ENCODE measurements at regions not wholly inside any gene's neighbourhood (a gene's known extent, or its start where the extent isn't known, plus 50 kb on each side); places are given as distances from the start of the nearest gene placed in this dataset.

DNA sequence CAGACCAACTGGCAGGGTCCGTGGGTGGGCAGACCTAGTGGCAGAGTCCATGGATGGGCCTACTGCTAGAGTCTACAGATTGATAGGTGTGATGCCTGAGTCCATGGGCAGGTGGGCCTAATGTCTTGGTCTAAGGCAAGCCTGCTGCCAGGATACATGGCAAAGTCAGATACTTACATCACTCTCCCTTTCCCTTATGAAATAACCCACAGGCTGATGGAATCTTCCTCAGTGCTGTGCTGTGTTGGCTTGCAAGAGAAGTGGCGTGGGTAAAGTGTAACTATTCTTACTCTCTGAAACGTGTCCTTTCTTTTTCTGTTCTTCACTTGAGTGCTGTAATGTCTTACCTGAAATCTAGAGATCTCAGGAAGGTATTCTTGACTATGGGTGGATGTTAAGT lies 67.3 kb upstream of the ADRB2 start:
- Histone ChIP-seq H4K20me1 (replicated peaks; ENCODE audit: control insufficient read depth, extremely low read depth, insufficient read depth, low read length) (no peaks in the 10 kb centered on the region), H3K4me3 (replicated peaks in 1 of 3; ENCODE audit: insufficient read depth in 1 of 3, low read depth in 1 of 3, low read length in 3 of 3) (no peak overlapping the region), H3K4me1 (ENCODE audit: control insufficient read depth, extremely low read depth, insufficient read depth, low read length) (no peaks in the 10 kb centered on the region), H3K36me3 (ENCODE audit: control insufficient read depth in 2 of 2, extremely low read depth in 1 of 2, insufficient read depth in 2 of 2, low read length in 2 of 2) (no peaks in the 10 kb centered on the region), H3K9ac (replicated peaks; ENCODE audit: extremely low read depth, insufficient read depth, low read length) (no peak overlapping the region), H2AFZ (ENCODE audit: low read depth, low read length) (no peak overlapping the region), H3K27ac (ENCODE audit: insufficient read depth, low read depth, low read length) (no peak overlapping the region), H3K9me1 (replicated peaks; ENCODE audit: control insufficient read depth, extremely low read depth, insufficient read depth, low read length) (no peaks in the 10 kb centered on the region), H3K9me3 (replicated peaks; ENCODE audit: control insufficient read depth, insufficient read depth, low read length) (no peaks in the 10 kb centered on the region), H3K4me2 (ENCODE audit: insufficient read depth, low read length) (no peak overlapping the region), H3K79me2 (ENCODE audit: control insufficient read depth, insufficient read depth, low read length) (no peaks in the 10 kb centered on the region), H3K27me3 (ENCODE audit: control insufficient read depth in 2 of 2, insufficient read depth in 2 of 2, low read length in 2 of 2) (no peaks in the 10 kb centered on the region)
- no TSS peak for BruUV-seq (replicated peaks)
- dilution Hi-C loops (cut with MboI; ENCODE audit: extremely low pct_ligation_motif_present, low sequenced_read_pairs) (loop anchor here (10.0 kb wide), 1 partner anchor 246 kb away; no protein-coding TSS in a partner anchor), intact Hi-C loops (cut with micrococcal nuclease) (no loop called here)
- FAIRE-seq (no peak), DNase-seq (ENCODE audit: low read depth, low spot score) (no peak)
- TF ChIP-seq GATA2 (IDR thresholded peaks at IDR 0.05; ENCODE audit: insufficient read depth, insufficient read length, low read depth, low read length): no peak
- TF ChIP-seq, protein P1, sequence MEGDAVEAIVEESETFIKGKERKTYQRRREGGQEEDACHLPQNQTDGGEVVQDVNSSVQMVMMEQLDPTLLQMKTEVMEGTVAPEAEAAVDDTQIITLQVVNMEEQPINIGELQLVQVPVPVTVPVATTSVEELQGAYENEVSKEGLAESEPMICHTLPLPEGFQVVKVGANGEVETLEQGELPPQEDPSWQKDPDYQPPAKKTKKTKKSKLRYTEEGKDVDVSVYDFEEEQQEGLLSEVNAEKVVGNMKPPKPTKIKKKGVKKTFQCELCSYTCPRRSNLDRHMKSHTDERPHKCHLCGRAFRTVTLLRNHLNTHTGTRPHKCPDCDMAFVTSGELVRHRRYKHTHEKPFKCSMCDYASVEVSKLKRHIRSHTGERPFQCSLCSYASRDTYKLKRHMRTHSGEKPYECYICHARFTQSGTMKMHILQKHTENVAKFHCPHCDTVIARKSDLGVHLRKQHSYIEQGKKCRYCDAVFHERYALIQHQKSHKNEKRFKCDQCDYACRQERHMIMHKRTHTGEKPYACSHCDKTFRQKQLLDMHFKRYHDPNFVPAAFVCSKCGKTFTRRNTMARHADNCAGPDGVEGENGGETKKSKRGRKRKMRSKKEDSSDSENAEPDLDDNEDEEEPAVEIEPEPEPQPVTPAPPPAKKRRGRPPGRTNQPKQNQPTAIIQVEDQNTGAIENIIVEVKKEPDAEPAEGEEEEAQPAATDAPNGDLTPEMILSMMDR (IDR thresholded peaks at IDR 0.05; ENCODE audit: extremely low read depth in 1 of 2, insufficient read depth in 1 of 2, low read depth in 1 of 2, low read length in 2 of 2): no peak
- TF ChIP-seq MYC (IDR thresholded peaks at IDR 0.05; ENCODE audit: low read depth, low read length): no peak
- TF ChIP-seq POLR2A (IDR thresholded peaks at IDR 0.05; ENCODE audit: low read depth, low read length): no peak
- TF ChIP-seq POLR2AphosphoS5 (IDR thresholded peaks at IDR 0.05; ENCODE audit: insufficient read depth, low read depth, low read length): no peak
- TF ChIP-seq EZH2 (IDR thresholded peaks at IDR 0.05; ENCODE audit: borderline replicate concordance, low read depth, low read length, severe bottlenecking): no peak
- TF ChIP-seq, protein P2, sequence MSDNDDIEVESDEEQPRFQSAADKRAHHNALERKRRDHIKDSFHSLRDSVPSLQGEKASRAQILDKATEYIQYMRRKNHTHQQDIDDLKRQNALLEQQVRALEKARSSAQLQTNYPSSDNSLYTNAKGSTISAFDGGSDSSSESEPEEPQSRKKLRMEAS (IDR thresholded peaks at IDR 0.05; ENCODE audit: insufficient read depth, insufficient read length): no peak
- ChIA-PET POLR2A (no interaction called here), CTCF (interaction anchor here (1.0 kb wide), 1 partner anchor 18 kb away, joined by 4 read pairs; no protein-coding TSS in a partner anchor)
